ENCODE measurements at regions not wholly inside any gene's neighbourhood (a gene's known extent, or its start where the extent isn't known, plus 50 kb on each side); places are given as distances from the start of the nearest gene placed in this dataset.

- no peak for TF ChIP-seq EZH2 (IDR thresholded peaks at IDR 0.05; ENCODE audit: low read length)
- TF ChIP-seq, protein P1, sequence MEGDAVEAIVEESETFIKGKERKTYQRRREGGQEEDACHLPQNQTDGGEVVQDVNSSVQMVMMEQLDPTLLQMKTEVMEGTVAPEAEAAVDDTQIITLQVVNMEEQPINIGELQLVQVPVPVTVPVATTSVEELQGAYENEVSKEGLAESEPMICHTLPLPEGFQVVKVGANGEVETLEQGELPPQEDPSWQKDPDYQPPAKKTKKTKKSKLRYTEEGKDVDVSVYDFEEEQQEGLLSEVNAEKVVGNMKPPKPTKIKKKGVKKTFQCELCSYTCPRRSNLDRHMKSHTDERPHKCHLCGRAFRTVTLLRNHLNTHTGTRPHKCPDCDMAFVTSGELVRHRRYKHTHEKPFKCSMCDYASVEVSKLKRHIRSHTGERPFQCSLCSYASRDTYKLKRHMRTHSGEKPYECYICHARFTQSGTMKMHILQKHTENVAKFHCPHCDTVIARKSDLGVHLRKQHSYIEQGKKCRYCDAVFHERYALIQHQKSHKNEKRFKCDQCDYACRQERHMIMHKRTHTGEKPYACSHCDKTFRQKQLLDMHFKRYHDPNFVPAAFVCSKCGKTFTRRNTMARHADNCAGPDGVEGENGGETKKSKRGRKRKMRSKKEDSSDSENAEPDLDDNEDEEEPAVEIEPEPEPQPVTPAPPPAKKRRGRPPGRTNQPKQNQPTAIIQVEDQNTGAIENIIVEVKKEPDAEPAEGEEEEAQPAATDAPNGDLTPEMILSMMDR (optimal IDR thresholded peaks at IDR 0.05 in 1 of 3, IDR thresholded peaks at IDR 0.05 in 1 of 3, conservative IDR thresholded peaks at IDR 0.05 in 1 of 3; ENCODE audit: extremely low read depth in 1 of 3, insufficient read depth in 2 of 3, low read length in 3 of 3): no peak
These were observed 499.0 kb upstream of the CCDC179 start for GRCh38 chr11:23359297-23359696.
